ENCODE measurements at regions not wholly inside any gene's neighbourhood (a gene's known extent, or its start where the extent isn't known, plus 50 kb on each side); places are given as distances from the start of the nearest gene placed in this dataset.

DNA sequence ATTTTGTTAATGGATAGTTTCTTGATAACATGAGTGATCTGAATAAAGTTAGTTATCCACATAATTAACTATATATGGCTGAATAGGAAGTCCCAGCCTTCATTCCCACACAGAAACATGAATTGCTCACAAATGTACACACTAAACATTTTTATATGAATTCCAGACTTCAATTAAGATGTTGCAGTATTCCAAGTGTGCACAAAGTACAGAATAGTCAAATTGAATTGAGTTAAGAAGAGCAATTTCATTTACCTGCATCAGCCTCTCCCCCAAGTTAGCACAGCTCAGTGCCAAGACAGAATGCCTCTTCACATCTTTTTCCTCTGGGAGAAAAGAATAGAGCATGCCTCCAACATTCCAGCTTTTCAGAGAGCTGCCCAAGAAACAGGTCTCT lies 207.0 kb upstream of the SAMSN1 start:
- Histone ChIP-seq H3K9me3 (no peaks in the 10 kb centered on the region), H3K36me3 (no peaks in the 10 kb centered on the region), H3K27me3 (no peaks in the 10 kb centered on the region), H3K27ac (no peak overlapping the region), H3K4me1 (no peaks in the 10 kb centered on the region), H3K4me3 (no peak overlapping the region)
- DNase-seq: no peak
- TF ChIP-seq, protein P1, sequence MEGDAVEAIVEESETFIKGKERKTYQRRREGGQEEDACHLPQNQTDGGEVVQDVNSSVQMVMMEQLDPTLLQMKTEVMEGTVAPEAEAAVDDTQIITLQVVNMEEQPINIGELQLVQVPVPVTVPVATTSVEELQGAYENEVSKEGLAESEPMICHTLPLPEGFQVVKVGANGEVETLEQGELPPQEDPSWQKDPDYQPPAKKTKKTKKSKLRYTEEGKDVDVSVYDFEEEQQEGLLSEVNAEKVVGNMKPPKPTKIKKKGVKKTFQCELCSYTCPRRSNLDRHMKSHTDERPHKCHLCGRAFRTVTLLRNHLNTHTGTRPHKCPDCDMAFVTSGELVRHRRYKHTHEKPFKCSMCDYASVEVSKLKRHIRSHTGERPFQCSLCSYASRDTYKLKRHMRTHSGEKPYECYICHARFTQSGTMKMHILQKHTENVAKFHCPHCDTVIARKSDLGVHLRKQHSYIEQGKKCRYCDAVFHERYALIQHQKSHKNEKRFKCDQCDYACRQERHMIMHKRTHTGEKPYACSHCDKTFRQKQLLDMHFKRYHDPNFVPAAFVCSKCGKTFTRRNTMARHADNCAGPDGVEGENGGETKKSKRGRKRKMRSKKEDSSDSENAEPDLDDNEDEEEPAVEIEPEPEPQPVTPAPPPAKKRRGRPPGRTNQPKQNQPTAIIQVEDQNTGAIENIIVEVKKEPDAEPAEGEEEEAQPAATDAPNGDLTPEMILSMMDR (IDR thresholded peaks at IDR 0.05): no peak
- TF ChIP-seq POLR2A (IDR thresholded peaks at IDR 0.05): no peak
- intact Hi-C loops (cut with DNase I): no loop called here

DNA sequence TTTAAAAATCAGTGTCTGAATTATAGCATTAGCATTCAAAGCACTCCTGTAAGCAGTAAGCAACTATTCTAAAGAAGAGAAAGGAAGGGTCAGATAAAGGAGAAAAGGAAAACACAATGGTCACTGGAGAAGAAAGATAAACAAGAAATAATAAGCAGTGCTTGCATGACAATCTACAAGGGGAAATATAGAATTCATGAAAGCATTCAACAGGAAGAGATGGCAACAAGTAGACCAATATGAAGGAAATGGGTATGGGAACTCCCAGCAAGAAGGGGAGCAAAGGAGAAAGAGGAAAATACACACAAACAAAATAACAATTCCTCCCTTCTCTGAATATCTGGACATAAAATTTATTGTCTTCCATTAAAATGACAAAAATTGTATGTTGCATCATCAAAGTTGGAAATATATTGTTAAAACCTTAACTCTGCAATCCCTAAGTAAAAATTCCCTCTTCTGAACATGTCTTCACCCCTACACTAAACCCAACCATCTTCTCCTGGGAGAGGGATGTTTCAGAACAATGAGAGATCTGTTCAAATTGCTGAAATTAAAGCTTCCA lies 206.3 kb upstream of the SAMSN1 start:
- Histone ChIP-seq H3K4me3 (no peak overlapping the region), H3K27me3 (no peaks in the 10 kb centered on the region), H3K9me3 (no peaks in the 10 kb centered on the region), H3K36me3 (no peaks in the 10 kb centered on the region), H3K4me1 (no peaks in the 10 kb centered on the region), H3K27ac (no peak overlapping the region)
- TF ChIP-seq, protein P1 (IDR thresholded peaks at IDR 0.05): no peak
- TF ChIP-seq POLR2A (IDR thresholded peaks at IDR 0.05): no peak
- intact Hi-C loops (cut with DNase I): no loop called here
- DNase-seq: no peak

DNA sequence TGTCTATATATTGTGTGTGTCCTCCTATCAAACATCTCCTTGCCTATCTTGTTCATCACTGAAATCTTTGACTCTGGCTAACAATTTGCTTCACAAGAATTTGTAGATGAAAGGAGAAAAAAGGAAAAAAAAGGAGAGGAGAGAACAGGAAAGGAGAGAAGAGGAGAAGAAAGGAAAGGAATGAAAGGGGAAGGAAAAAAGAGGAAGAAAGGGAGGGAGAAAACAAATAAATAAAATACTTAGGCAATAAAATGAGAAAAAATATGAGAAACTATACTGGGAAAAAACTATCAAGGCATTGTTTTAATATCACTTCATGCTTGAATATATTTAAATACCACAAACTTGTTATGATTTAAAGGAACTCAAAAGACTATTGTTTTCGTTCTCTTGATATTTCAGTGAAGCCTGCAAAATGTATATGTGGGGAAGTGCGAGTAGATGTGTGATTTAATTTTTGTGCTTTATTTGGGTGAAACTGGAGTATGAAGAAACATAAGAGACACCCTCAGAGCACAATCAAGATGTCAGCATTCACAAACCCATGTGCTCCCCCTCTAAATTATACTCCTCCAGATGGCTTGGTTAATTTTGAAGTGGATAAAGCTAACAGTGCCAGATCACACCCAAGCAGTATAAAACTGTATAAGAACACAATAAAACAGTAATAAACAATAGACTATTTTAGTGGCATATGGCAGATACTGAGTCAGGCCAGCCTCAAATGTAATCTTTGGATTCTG lies 205.7 kb upstream of the SAMSN1 start:
- intact Hi-C loops (cut with DNase I): no loop called here
- TF ChIP-seq, protein P1 (IDR thresholded peaks at IDR 0.05): no peak
- no peak for TF ChIP-seq POLR2A (IDR thresholded peaks at IDR 0.05)
- Histone ChIP-seq H3K27ac (no peak overlapping the region), H3K4me1 (no peaks in the 10 kb centered on the region), H3K27me3 (no peaks in the 10 kb centered on the region), H3K4me3 (no peak overlapping the region), H3K9me3 (no peaks in the 10 kb centered on the region), H3K36me3 (no peaks in the 10 kb centered on the region)
- 70 to 83% methylated on average over 2 of the region's 2 CpGs for WGBS, 2 donors
- no peak for DNase-seq

DNA sequence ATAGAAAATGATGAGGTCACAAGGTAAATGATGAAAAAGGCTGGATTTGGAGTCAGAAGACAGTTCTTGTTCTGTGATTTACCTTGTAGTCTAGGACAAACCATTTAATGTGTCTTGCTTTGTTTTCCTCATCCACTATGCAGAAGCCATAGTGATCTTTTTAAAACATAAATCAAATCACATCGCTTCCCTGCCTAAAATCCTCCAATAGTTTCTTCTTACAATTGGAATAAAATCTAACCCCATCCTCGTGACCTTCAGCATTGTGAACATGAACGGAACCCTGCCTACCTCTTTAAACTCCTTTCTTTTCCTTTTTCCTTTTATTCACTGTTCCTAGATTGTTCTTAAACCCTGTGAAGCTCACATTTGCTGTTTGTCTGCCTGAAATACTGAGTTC lies 204.9 kb upstream of the SAMSN1 start:
- no peak for TF ChIP-seq POLR2A (IDR thresholded peaks at IDR 0.05)
- TF ChIP-seq, protein P1 (IDR thresholded peaks at IDR 0.05): no peak
- no peak overlapping the region for H3K4me3 ChIP-seq
- H3K36me3 ChIP-seq: no peaks in the 10 kb centered on the region
- intact Hi-C loops (cut with DNase I): no loop called here
- WGBS, 2 donors: 77 to 85% methylated on average over 3 of the region's 3 CpGs
- no peaks in the 10 kb centered on the region for H3K4me1 ChIP-seq
- H3K27me3 ChIP-seq: no peaks in the 10 kb centered on the region
- H3K9me3 ChIP-seq: no peaks in the 10 kb centered on the region
- H3K27ac ChIP-seq: no peak overlapping the region
- no peak for DNase-seq

DNA sequence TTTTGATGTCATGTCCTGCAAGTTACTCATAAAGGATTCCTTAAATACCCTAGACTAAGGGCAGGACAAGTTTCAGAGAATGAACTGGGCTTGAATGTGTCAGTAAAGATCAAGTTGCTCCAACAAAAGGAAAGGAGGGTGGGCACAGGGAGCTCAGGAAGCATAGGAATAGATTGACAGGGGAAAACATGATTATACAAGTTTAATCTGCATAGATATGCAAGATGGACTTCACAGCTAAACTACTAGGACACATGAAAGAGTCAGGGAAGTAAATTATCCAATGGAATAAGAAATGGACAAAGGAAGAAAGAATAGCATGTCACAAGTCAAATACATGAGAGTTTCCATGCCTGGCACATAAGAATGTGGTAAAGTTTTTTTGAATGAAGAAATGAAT lies 203.9 kb upstream of the SAMSN1 start:
- no peaks in the 10 kb centered on the region for H3K4me1 ChIP-seq
- no peak for TF ChIP-seq POLR2A (IDR thresholded peaks at IDR 0.05)
- TF ChIP-seq, protein P1 (IDR thresholded peaks at IDR 0.05): no peak

More for the DNA sequence above, 203.9 kb upstream of the SAMSN1 start:
- H3K36me3 ChIP-seq: no peaks in the 10 kb centered on the region
- H3K27ac ChIP-seq: no peak overlapping the region
- H3K4me3 ChIP-seq: no peak overlapping the region
- H3K27me3 ChIP-seq: no peaks in the 10 kb centered on the region
- DNase-seq: no peak
- no peaks in the 10 kb centered on the region for H3K9me3 ChIP-seq
- intact Hi-C loops (cut with DNase I): no loop called here
